TTC549 (cell line): ENCODE measurements at regions not wholly inside any gene's neighbourhood (a gene's known extent, or its start where the extent isn't known, plus 50 kb on each side); places are given as distances from the start of the nearest gene placed in this dataset.
"Not testable (repeated sequence)": the region's sequence is repeated elsewhere in the genome, so short reads cannot be mapped to it uniquely, and the experiment has no call there.

Source experiments
- FAIRE-seq: peaks from 2 replicates; lab custom pipeline; 2012; peaks lifted over from hg19 to GRCh38; lab: Jason Lieb, UNC

DNA sequence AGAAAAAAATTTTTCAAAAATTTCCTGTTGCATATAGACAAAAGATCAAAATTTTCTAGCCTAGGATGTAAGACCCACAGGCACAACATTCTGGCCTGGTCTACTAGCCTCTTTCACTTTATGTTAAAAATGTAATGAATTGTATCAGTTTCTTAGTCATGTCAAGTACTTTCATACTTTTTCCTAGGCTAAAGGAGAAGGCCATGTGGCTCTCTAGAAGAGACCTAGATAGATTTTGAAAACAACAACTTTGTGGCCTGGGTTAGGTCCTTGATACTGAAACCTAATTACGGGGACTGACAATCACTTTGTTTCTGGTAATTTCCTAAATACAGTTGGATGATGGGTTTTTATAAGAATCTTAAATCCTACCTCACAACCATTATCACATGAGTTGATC, 74.8 kb upstream of the FSIP2 start:
- no peak for FAIRE-seq

GRCh38 chr2:185664384-185664783, 74.2 kb upstream of the FSIP2 start:
- FAIRE-seq = no peak

- FAIRE-seq = no peak
These were observed 73.3 kb upstream of the FSIP2 start for GRCh38 chr2:185665251-185665814.

GRCh38 chr2:185667452-185667851, 71.2 kb upstream of the FSIP2 start:
- no peak for FAIRE-seq

GRCh38 chr2:185668710-185669109, 69.9 kb upstream of the FSIP2 start:
- FAIRE-seq = no peak

DNA sequence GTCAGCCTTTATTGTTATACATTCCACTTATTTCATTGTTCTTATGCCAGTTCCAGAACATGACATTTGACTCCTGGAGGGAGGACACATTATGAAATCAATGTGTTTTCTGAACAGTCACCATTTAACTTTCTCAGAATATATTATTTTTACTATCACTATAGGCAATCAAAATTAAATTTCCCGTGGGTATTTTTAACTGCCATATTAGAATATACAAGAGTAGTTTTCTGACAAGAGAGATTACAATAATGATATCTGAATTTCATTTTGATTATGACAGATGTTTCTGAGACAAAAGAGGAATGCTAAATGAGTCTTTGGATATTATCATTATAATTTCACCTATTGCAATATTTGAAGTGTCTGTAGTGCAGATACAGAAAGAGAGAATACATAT, 64.4 kb upstream of the FSIP2 start:
- no peak for FAIRE-seq

GRCh38 chr2:185676316-185676715, 62.3 kb upstream of the FSIP2 start:
- no peak for FAIRE-seq

DNA sequence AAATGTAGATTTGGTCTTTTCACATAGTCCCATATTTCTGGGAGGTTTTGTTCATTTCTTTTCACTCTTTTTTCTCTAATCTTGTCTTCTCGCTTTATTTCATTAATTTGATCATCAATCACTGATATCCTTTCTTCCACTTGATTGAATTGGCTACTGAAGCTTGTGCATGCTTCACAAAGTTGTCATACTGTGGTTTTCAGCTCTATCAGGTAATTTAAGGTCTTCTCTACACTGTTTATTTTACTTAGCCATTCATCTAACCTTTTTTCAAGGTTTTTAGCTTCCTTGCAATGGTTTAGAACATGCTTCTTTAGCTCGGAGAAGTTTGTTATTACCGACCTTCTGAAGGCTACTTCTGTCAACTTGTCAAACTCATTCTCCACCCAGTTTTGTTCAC, 51.6 kb upstream of the FSIP2 start:
- FAIRE-seq = not testable (repeated sequence)

DNA sequence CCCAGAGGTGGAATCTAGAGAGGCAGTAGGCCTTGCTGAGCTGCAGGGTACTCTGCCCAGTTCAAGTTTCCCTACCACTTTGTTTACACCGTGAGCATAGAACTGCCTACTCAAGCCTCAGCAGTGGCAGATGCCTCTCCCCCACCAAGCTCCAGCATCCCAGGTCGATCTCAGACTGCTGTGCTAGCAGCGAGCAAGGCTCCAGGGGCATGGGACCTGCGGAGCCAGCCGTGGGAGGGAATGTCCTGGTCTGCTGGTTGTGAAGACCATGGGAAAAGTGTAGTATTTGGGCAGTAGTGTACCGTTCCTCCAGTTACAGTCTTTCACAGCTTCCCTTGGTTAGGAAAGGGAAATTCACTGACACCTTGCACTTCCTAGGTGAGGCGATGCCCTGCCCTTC, 50.6 kb upstream of the FSIP2 start:
- no peak for FAIRE-seq
